Gastrocnemius medialis (tissue), 4 donors: ENCODE measurements at regions not wholly inside any gene's neighbourhood (a gene's known extent, or its start where the extent isn't known, plus 50 kb on each side); places are given as distances from the start of the nearest gene placed in this dataset.
"Not testable (repeated sequence)": the region's sequence is repeated elsewhere in the genome, so short reads cannot be mapped to it uniquely, and the experiment has no call there.

Source experiments
- ATAC-seq, 2 donors: fragments of 150-250 bp; one replicate each; pipeline ENCODE4 v1.9.1; 2016
- DNase-seq, 2 donors: peaks; one replicate each; pipeline ENCODE4 v3.0.0-alpha.2; 2019
- H3K27ac ChIP-seq, 4 donors: fragments of 200-600 bp; sonication (generic); 1 replicate in 1 of 4; 2 replicates in 3 of 4; pipeline ENCODE4 v1.5.1; 2016 to 2018; ENCODE audit warnings: mild to moderate bottlenecking in 2 of 4, moderate library complexity in 1 of 4
- H3K27me3 ChIP-seq, 3 donors: fragments of 200-600 bp; sonication (generic) in 2 of 3; 1 replicate in 1 of 3; 2 replicates in 2 of 3; pipeline versions ENCODE4 v1.5.1 to v1.6.0; 2016 to 2019; ENCODE audit warnings: mild to moderate bottlenecking in 1 of 3, moderate library complexity in 1 of 3
- H3K36me3 ChIP-seq, 2 donors: fragments of 200-600 bp; sonication (generic) in 1 of 2; one replicate each; pipeline ENCODE4 v1.5.1; 2017 to 2018
- H3K4me1 ChIP-seq, 2 donors: fragments of 200-600 bp; sonication (generic) in 1 of 2; one replicate each; pipeline ENCODE4 v1.5.1; 2016 to 2017; ENCODE audit warnings: mild to moderate bottlenecking in 2 of 2
- H3K4me3 ChIP-seq, 4 donors: fragments of 200-600 bp; sonication (generic) in 3 of 4; 1 replicate in 1 of 4; 2 replicates in 3 of 4; pipeline ENCODE4 v1.5.1; 2016 to 2019; ENCODE audit warnings: mild to moderate bottlenecking in 2 of 4
- H3K9me3 ChIP-seq, 3 donors: fragments of 200-600 bp; sonication (generic) in 2 of 3; 1 replicate in 1 of 3; 2 replicates in 2 of 3; pipeline ENCODE4 v1.5.1; 2016 to 2019
- POLR2A ChIP-seq, 2 donors: fragments of 450-650 bp; IDR thresholded peaks; one replicate each; pipeline ENCODE4 v1.6.1; 2017; ENCODE audit warnings: antibody characterized with exemption in 2 of 2, mild to moderate bottlenecking in 2 of 2, moderate library complexity in 2 of 2
- in situ Hi-C, 4 donors: fragments of 200-750 bp; cut with MboI; loops; one replicate each; pipeline versions ENCODE4 v1.15.0 to v1.8.0; 2017; ENCODE audit warnings: low sequenced_read_pairs in 4 of 4
- intact Hi-C: fragments of 100-400 bp; cut with DNase I; formaldehyde crosslinking; loops from one replicate; pipeline ENCODE4 v1.15.1; 2023; ENCODE audit warnings: low total_unique reads
- TF ChIP-seq, protein P1 (sequence below), 5 experiments: fragments of 450-650 bp in 3 of 5; fragments of 200-600 bp in 2 of 5; sonication (generic) in 2 of 5; IDR thresholded peaks in 4 of 5; conservative IDR thresholded peaks in 1 of 5; 1 replicate in 4 of 5; 2 replicates in 1 of 5; pipeline ENCODE4 v1.5.1; 2016 to 2019; ENCODE audit warnings: antibody characterized with exemption in 5 of 5, mild to moderate bottlenecking in 3 of 5, moderate library complexity in 3 of 5

- intact Hi-C loops: no loop called here
- H3K27me3 ChIP-seq: no peaks in the 10 kb centered on the region
- no peaks in the 10 kb centered on the region for H3K9me3 ChIP-seq
- no peak for DNase-seq
- no peak for ATAC-seq
- no peaks in the 10 kb centered on the region for H3K36me3 ChIP-seq
- TF ChIP-seq, protein P1, sequence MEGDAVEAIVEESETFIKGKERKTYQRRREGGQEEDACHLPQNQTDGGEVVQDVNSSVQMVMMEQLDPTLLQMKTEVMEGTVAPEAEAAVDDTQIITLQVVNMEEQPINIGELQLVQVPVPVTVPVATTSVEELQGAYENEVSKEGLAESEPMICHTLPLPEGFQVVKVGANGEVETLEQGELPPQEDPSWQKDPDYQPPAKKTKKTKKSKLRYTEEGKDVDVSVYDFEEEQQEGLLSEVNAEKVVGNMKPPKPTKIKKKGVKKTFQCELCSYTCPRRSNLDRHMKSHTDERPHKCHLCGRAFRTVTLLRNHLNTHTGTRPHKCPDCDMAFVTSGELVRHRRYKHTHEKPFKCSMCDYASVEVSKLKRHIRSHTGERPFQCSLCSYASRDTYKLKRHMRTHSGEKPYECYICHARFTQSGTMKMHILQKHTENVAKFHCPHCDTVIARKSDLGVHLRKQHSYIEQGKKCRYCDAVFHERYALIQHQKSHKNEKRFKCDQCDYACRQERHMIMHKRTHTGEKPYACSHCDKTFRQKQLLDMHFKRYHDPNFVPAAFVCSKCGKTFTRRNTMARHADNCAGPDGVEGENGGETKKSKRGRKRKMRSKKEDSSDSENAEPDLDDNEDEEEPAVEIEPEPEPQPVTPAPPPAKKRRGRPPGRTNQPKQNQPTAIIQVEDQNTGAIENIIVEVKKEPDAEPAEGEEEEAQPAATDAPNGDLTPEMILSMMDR (IDR thresholded peaks at IDR 0.05 in 4 of 5, conservative IDR thresholded peaks at IDR 0.05 in 1 of 5): no peak
- no peak for TF ChIP-seq POLR2A (IDR thresholded peaks at IDR 0.05)
- no peak overlapping the region for H3K4me3 ChIP-seq
- no peaks in the 10 kb centered on the region for H3K4me1 ChIP-seq
- no peak overlapping the region for H3K27ac ChIP-seq
- in situ Hi-C loops: no loop called here
Observed at GRCh38 chr15:22239806-22240180, 159.5 kb downstream of the OR4M2 start.

GRCh38 chr15:22240403-22240802, 160.1 kb downstream of the OR4M2 start:
- intact Hi-C loops: no loop called here
- H3K4me1 ChIP-seq: no peaks in the 10 kb centered on the region
- no peaks in the 10 kb centered on the region for H3K9me3 ChIP-seq
- H3K36me3 ChIP-seq: no peaks in the 10 kb centered on the region
- in situ Hi-C loops: no loop called here
- H3K27me3 ChIP-seq: no peaks in the 10 kb centered on the region
- DNase-seq (no peak), ATAC-seq (no peak)
- no peak overlapping the region for H3K4me3 ChIP-seq
- H3K27ac ChIP-seq: no peak overlapping the region
- TF ChIP-seq, protein P1 (IDR thresholded peaks at IDR 0.05 in 4 of 5, conservative IDR thresholded peaks at IDR 0.05 in 1 of 5): no peak
- no peak for TF ChIP-seq POLR2A (IDR thresholded peaks at IDR 0.05)

- TF ChIP-seq POLR2A (IDR thresholded peaks at IDR 0.05): no peak
- TF ChIP-seq, protein P1 (IDR thresholded peaks at IDR 0.05 in 4 of 5, conservative IDR thresholded peaks at IDR 0.05 in 1 of 5): no peak
- Histone ChIP-seq H3K27ac (no peak overlapping the region), H3K9me3 (no peaks in the 10 kb centered on the region), H3K36me3 (no peaks in the 10 kb centered on the region), H3K4me3 (no peak overlapping the region), H3K4me1 (no peaks in the 10 kb centered on the region), H3K27me3 (no peaks in the 10 kb centered on the region)
- no peak for DNase-seq
- intact Hi-C loops (no loop called here), in situ Hi-C loops (no loop called here)
- ATAC-seq: no peak
Observed at GRCh38 chr15:22240986-22241385, 160.7 kb downstream of the OR4M2 start.

- H3K9me3 ChIP-seq: no peaks in the 10 kb centered on the region
- DNase-seq (no peak), ATAC-seq (no peak)
- H3K27me3 ChIP-seq: no peaks in the 10 kb centered on the region
- no peak overlapping the region for H3K4me3 ChIP-seq
- no peaks in the 10 kb centered on the region for H3K36me3 ChIP-seq
- intact Hi-C loops: no loop called here
- no peaks in the 10 kb centered on the region for H3K4me1 ChIP-seq
- no peak overlapping the region for H3K27ac ChIP-seq
- TF ChIP-seq POLR2A (IDR thresholded peaks at IDR 0.05): no peak
- TF ChIP-seq, protein P1 (IDR thresholded peaks at IDR 0.05 in 4 of 5, conservative IDR thresholded peaks at IDR 0.05 in 1 of 5): no peak
- in situ Hi-C loops: no loop called here
Observed at GRCh38 chr15:22241451-22241850, 161.1 kb downstream of the OR4M2 start.

GRCh38 chr15:22242311-22242710, 162.0 kb downstream of the OR4M2 start:
- H3K36me3 ChIP-seq, intact Hi-C loops, H3K27me3 ChIP-seq, H3K4me3 ChIP-seq, DNase-seq, ATAC-seq, H3K27ac ChIP-seq, in situ Hi-C loops, H3K9me3 ChIP-seq, H3K4me1 ChIP-seq: not testable (repeated sequence)
